ENCODE measurements at regions not wholly inside any gene's neighbourhood (a gene's known extent, or its start where the extent isn't known, plus 50 kb on each side); places are given as distances from the start of the nearest gene placed in this dataset.

GRCh38 chr16:50917950-50918703, 176.2 kb downstream of the CYLD start:
- no peaks in the 10 kb centered on the region for H3K4me1 ChIP-seq
- DNase-seq (no peak), ATAC-seq (no peak)
- H3K27me3 ChIP-seq: peaks cover 0 to 7% of the 10 kb centered on the region in 2 donors
- H3K27ac ChIP-seq: no peak overlapping the region
- H3K9me3 ChIP-seq: no peaks in the 10 kb centered on the region
- no peak for TF ChIP-seq CTCF (IDR thresholded peaks at IDR 0.05)
- no peak overlapping the region for H3K4me3 ChIP-seq
- intact Hi-C loops (cut with DNase I): no loop called here
- no peaks in the 10 kb centered on the region for H3K36me3 ChIP-seq

GRCh38 chr16:50916040-50916439, 174.2 kb downstream of the CYLD start:
- peaks cover 0 to 7% of the 10 kb centered on the region in 2 donors for H3K27me3 ChIP-seq
- no peak for TF ChIP-seq CTCF (IDR thresholded peaks at IDR 0.05)
- no peak for DNase-seq
- H3K4me3 ChIP-seq: no peak overlapping the region
- no peaks in the 10 kb centered on the region for H3K36me3 ChIP-seq
- intact Hi-C loops (cut with DNase I): no loop called here
- H3K9me3 ChIP-seq: no peaks in the 10 kb centered on the region
- no peak for ATAC-seq
- H3K27ac ChIP-seq: no peak overlapping the region
- no peaks in the 10 kb centered on the region for H3K4me1 ChIP-seq

- no peak for DNase-seq
Measured at GRCh38 chr16:50915120-50915519, 173.2 kb downstream of the CYLD start.

GRCh38 chr16:50910736-50911100, 168.8 kb downstream of the CYLD start:
- H3K4me3 ChIP-seq: no peak overlapping the region
- no peak overlapping the region for H3K27ac ChIP-seq
- H3K9me3 ChIP-seq: no peaks in the 10 kb centered on the region
- H3K4me1 ChIP-seq: no peaks in the 10 kb centered on the region
- intact Hi-C loops (cut with DNase I): no loop called here
- ATAC-seq (no peak), DNase-seq (no peak)
- no peak for TF ChIP-seq CTCF (IDR thresholded peaks at IDR 0.05)
- no peaks in the 10 kb centered on the region for H3K27me3 ChIP-seq
- H3K36me3 ChIP-seq: no peaks in the 10 kb centered on the region

More at GRCh38 chr16:50915120-50915519, 173.2 kb downstream of the CYLD start:
- no peak for ATAC-seq
- Histone ChIP-seq H3K9me3 (no peaks in the 10 kb centered on the region), H3K27ac (no peak overlapping the region), H3K4me1 (no peaks in the 10 kb centered on the region), H3K36me3 (no peaks in the 10 kb centered on the region), H3K27me3 (peaks cover 0 to 7% of the 10 kb centered on the region in 2 donors), H3K4me3 (no peak overlapping the region)
- intact Hi-C loops (cut with DNase I): no loop called here
- TF ChIP-seq CTCF (IDR thresholded peaks at IDR 0.05): no peak

GRCh38 chr16:50909831-50910735, 168.2 kb downstream of the CYLD start:
- no peaks in the 10 kb centered on the region for H3K36me3 ChIP-seq
- H3K27me3 ChIP-seq: no peaks in the 10 kb centered on the region
- ATAC-seq: no peak
- H3K27ac ChIP-seq: no peak overlapping the region
- intact Hi-C loops (cut with DNase I): no loop called here
- H3K9me3 ChIP-seq: no peaks in the 10 kb centered on the region
- no peak for DNase-seq
- no peak overlapping the region for H3K4me3 ChIP-seq
- TF ChIP-seq CTCF (IDR thresholded peaks at IDR 0.05): no peak
- H3K4me1 ChIP-seq: no peaks in the 10 kb centered on the region
